Activated naive CD4-positive, alpha-beta T cell treated with anti-CD3 and anti-CD28 coated beads for 36 hours (primary cell): ENCODE measurements at regions not wholly inside any gene's neighbourhood (a gene's known extent, or its start where the extent isn't known, plus 50 kb on each side); places are given as distances from the start of the nearest gene placed in this dataset.

Experiments
- CTCF ChIA-PET: fragments of 350-600 bp; sonication (Branson Sonifier 250); formaldehyde crosslinking; loops from one replicate; lab custom pipeline; 2021; ENCODE audit warnings: antibody characterized with exemption; lab: Charles Lee
- DNase-seq: peaks from one replicate; pipeline ENCODE4 v3.0.0-alpha.2; 2020
- H3K27ac Mint-ChIP-seq: one replicate; pipeline ENCODE4 v1.8.0; 2021; ENCODE audit warnings: mild to moderate bottlenecking, mixed read lengths
- H3K27me3 Mint-ChIP-seq: one replicate; pipeline ENCODE4 v1.8.0; 2021; ENCODE audit warnings: low read depth, mixed read lengths
- H3K36me3 Mint-ChIP-seq: one replicate; pipeline ENCODE4 v1.8.0; 2021; ENCODE audit warnings: low read depth, mixed read lengths
- H3K4me1 Mint-ChIP-seq: one replicate; pipeline ENCODE4 v1.8.0; 2021; ENCODE audit warnings: low read depth, mixed read lengths
- H3K4me3 Mint-ChIP-seq: one replicate; pipeline ENCODE4 v1.8.0; 2021; ENCODE audit warnings: mild to moderate bottlenecking, moderate library complexity, mixed read lengths
- H3K9me3 Mint-ChIP-seq: one replicate; pipeline ENCODE4 v1.8.0; 2021; ENCODE audit warnings: mixed read lengths
- intact Hi-C: fragments of 100-400 bp; cut with micrococcal nuclease; formaldehyde crosslinking; loops from one replicate; pipeline ENCODE4 v1.15.1; 2023

DNA sequence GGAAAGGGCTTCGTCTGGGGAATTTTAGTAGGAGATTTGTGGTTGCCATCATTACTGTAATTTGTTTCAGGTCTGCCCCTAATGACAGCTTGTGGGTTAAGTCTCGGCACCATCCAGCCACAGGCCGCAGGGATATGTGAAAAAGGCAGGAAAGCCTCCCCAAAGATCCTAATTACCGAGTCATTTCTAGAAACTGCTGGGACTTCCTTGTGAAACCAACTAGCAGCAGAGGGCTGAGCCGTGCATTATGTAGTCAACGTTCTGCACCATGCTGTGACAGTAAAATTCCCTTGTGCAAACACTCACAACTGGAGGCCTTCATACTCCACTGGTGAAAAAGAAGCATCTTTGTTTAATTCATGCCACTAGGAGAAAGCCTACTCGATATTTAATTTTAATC is 230.3 kb downstream of the MPDZ start:
- intact Hi-C loops: no loop called here
- no peak for DNase-seq
- Mint-ChIP-seq H3K27ac (no peak overlapping the region), H3K9me3 (peaks cover 15% of the 10 kb centered on the region), H3K27me3 (no peaks in the 10 kb centered on the region), H3K4me3 (no peak overlapping the region), H3K36me3 (no peaks in the 10 kb centered on the region), H3K4me1 (no peaks in the 10 kb centered on the region)
- CTCF ChIA-PET: interaction anchor here (0.6 kb wide), 1 partner anchor 1349 kb away, joined by 3 read pairs; no protein-coding TSS in a partner anchor

DNA sequence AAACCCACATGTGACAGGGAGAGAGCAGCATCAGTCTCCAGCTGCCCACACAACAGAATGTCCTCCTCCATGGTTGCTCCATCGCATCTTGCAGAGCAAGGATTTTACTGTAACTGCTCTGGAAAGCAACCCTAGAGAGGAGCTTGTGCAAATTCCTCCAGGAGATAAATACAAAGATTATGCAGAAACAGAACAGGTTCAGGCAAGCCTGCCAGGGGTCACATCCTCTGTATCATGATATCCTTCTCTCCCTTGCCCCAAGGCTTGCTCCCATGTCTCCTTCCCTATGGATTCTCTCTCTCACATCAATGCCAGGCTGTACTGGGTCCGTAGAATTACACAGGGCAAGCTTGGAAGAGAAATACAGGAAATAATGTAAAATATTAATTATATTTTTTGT is 226.0 kb downstream of the MPDZ start:
- Mint-ChIP-seq H3K27ac (no peak overlapping the region), H3K9me3 (peaks cover 7% of the 10 kb centered on the region), H3K36me3 (no peaks in the 10 kb centered on the region), H3K4me1 (no peaks in the 10 kb centered on the region), H3K4me3 (no peak overlapping the region), H3K27me3 (no peaks in the 10 kb centered on the region)
- CTCF ChIA-PET: no interaction called here
- DNase-seq: no peak
- intact Hi-C loops: no loop called here

DNA sequence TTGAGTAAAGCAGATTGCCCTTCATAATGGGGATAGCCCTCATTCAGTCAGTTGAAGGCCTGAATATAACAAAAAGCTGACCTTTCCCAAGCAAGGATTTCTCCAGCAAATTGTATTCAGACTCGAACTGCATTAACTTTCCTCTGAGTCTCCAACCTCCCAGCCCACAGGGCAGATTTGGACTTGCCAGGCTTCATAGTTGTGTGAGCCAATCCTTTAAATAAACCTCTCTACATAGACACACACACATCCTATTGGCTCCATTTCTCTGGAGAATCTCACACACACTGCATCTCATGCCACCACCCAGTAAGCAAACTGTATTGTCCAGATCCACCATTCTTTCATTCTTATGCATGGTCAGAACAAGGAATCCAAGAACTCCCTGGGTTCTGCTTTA is 225.1 kb downstream of the MPDZ start:
- no peaks in the 10 kb centered on the region for H3K27me3 Mint-ChIP-seq
- H3K27ac Mint-ChIP-seq: no peak overlapping the region
- CTCF ChIA-PET: no interaction called here
- H3K9me3 Mint-ChIP-seq: peaks cover 7% of the 10 kb centered on the region
- DNase-seq: no peak
- intact Hi-C loops: no loop called here
- no peaks in the 10 kb centered on the region for H3K4me1 Mint-ChIP-seq
- H3K36me3 Mint-ChIP-seq: no peaks in the 10 kb centered on the region
- no peak overlapping the region for H3K4me3 Mint-ChIP-seq
